ENCODE measurements at regions not wholly inside any gene's neighbourhood (a gene's known extent, or its start where the extent isn't known, plus 50 kb on each side); places are given as distances from the start of the nearest gene placed in this dataset.
A peak's percentile ranks its signal among the peaks of the same experiment; 100 is the strongest.

- Mint-ChIP-seq H3K27me3 (no peaks in the 10 kb centered on the region), H3K9me3 (no peaks in the 10 kb centered on the region), H3K27ac (no peak overlapping the region), H3K36me3 (ENCODE audit: low read depth) (no peaks in the 10 kb centered on the region), H3K4me3 (no peak overlapping the region), H3K4me1 (no peaks in the 10 kb centered on the region)
- ATAC-seq (ENCODE audit: low read depth) (no peak), DNase-seq (no peak)
- no peak for TF ChIP-seq CTCF (IDR thresholded peaks at IDR 0.05)
- POLR2A ChIA-PET = no interaction called here
- intact Hi-C loops (cut with micrococcal nuclease) = no loop called here
- CTCF ChIA-PET = interaction anchor here (0.7 kb wide), 1 partner anchor 97 kb away, joined by 3 read pairs; no protein-coding TSS in a partner anchor
Observed at GRCh38 chr2:195356026-195356425, 301.0 kb upstream of the SLC39A10 start.

GRCh38 chr2:195352581-195352980 lies 304.4 kb upstream of the SLC39A10 start:
- Mint-ChIP-seq H3K27ac (no peak overlapping the region), H3K4me1 (no peaks in the 10 kb centered on the region), H3K36me3 (ENCODE audit: low read depth) (no peaks in the 10 kb centered on the region), H3K4me3 (no peak overlapping the region), H3K9me3 (no peaks in the 10 kb centered on the region), H3K27me3 (no peaks in the 10 kb centered on the region)
- no peak for TF ChIP-seq CTCF (IDR thresholded peaks at IDR 0.05)
- ChIA-PET CTCF (no interaction called here), POLR2A (no interaction called here)
- intact Hi-C loops (cut with micrococcal nuclease) = no loop called here
- DNase-seq (no peak), ATAC-seq (ENCODE audit: low read depth) (no peak)

- Mint-ChIP-seq H3K4me3 (no peak overlapping the region), H3K27me3 (no peaks in the 10 kb centered on the region), H3K9me3 (peaks cover 6% of the 10 kb centered on the region), H3K4me1 (peaks cover 20% of the 10 kb centered on the region), H3K36me3 (ENCODE audit: low read depth) (no peaks in the 10 kb centered on the region), H3K27ac (no peak overlapping the region)
- ChIA-PET CTCF (no interaction called here), POLR2A (no interaction called here)
- DNase-seq (no peak), ATAC-seq (ENCODE audit: low read depth) (no peak)
- no peak for TF ChIP-seq CTCF (IDR thresholded peaks at IDR 0.05)
- intact Hi-C loops (cut with micrococcal nuclease) = no loop called here
Observed at GRCh38 chr2:195343942-195344530, 313.0 kb upstream of the SLC39A10 start.

GRCh38 chr2:195343540-195343939 lies 313.5 kb upstream of the SLC39A10 start:
- peaks cover 6% of the 10 kb centered on the region for H3K9me3 Mint-ChIP-seq
- peaks cover 20% of the 10 kb centered on the region for H3K4me1 Mint-ChIP-seq
- ChIA-PET CTCF (no interaction called here), POLR2A (no interaction called here)
- intact Hi-C loops (cut with micrococcal nuclease) = no loop called here
- TF ChIP-seq CTCF (IDR thresholded peaks at IDR 0.05) = no peak
- peak; percentile 60 for ATAC-seq (ENCODE audit: low read depth)
- no peak overlapping the region for H3K27ac Mint-ChIP-seq
- peaks cover 2% of the 10 kb centered on the region for H3K27me3 Mint-ChIP-seq
- no peaks in the 10 kb centered on the region for H3K36me3 Mint-ChIP-seq (ENCODE audit: low read depth)
- DNase-seq = no peak
- H3K4me3 Mint-ChIP-seq = no peak overlapping the region

- CTCF ChIA-PET = no interaction called here
- no peak overlapping the region for H3K4me3 Mint-ChIP-seq
- H3K36me3 Mint-ChIP-seq (ENCODE audit: low read depth) = no peaks in the 10 kb centered on the region
- peaks cover 24% of the 10 kb centered on the region for H3K4me1 Mint-ChIP-seq
- ATAC-seq (ENCODE audit: low read depth) = no peak
- H3K9me3 Mint-ChIP-seq = peaks cover 6% of the 10 kb centered on the region
- no peak for DNase-seq
- intact Hi-C loops (cut with micrococcal nuclease) = no loop called here
- H3K27ac Mint-ChIP-seq = no peak overlapping the region
- H3K27me3 Mint-ChIP-seq = peaks cover 4% of the 10 kb centered on the region
- POLR2A ChIA-PET = no interaction called here
- no peak for TF ChIP-seq CTCF (IDR thresholded peaks at IDR 0.05)
Observed at GRCh38 chr2:195342061-195342460, 315.0 kb upstream of the SLC39A10 start.
